ENCODE measurements at regions not wholly inside any gene's neighbourhood (a gene's known extent, or its start where the extent isn't known, plus 50 kb on each side); places are given as distances from the start of the nearest gene placed in this dataset.
"Not testable (repeated sequence)": the region's sequence is repeated elsewhere in the genome, so short reads cannot be mapped to it uniquely, and the experiment has no call there.

- no peak for DNase-seq
These were observed 211.4 kb upstream of the ECI2 start for GRCh38 chr6:4346659-4347333.

- DNase-seq = no peak
These were observed 210.2 kb upstream of the ECI2 start for GRCh38 chr6:4345543-4345942.

- no peak for DNase-seq
These were observed 209.0 kb upstream of the ECI2 start for GRCh38 chr6:4344317-4344899.

GRCh38 chr6:4342407-4343137 is 207.2 kb upstream of the ECI2 start:
- no peak for DNase-seq

GRCh38 chr6:4341078-4341797 is 205.9 kb upstream of the ECI2 start:
- DNase-seq = no peak

- no peak for DNase-seq
These were observed 205.2 kb upstream of the ECI2 start for GRCh38 chr6:4340544-4340943.

- no peak for DNase-seq
These were observed 203.5 kb upstream of the ECI2 start for GRCh38 chr6:4338884-4339283.

GRCh38 chr6:4336778-4337442 is 201.5 kb upstream of the ECI2 start:
- no peak for DNase-seq

GRCh38 chr6:4336084-4336483 is 200.7 kb upstream of the ECI2 start:
- DNase-seq = no peak

- not testable (repeated sequence) for DNase-seq
These were observed 198.9 kb upstream of the ECI2 start for GRCh38 chr6:4334158-4334740.

GRCh38 chr6:4327841-4328240 is 192.5 kb upstream of the ECI2 start:
- no peak for DNase-seq

GRCh38 chr6:4324746-4325145 is 189.4 kb upstream of the ECI2 start:
- DNase-seq = no peak

- DNase-seq = no peak
These were observed 187.9 kb upstream of the ECI2 start for GRCh38 chr6:4323322-4323721.

- no peak for DNase-seq
These were observed 187.5 kb upstream of the ECI2 start for GRCh38 chr6:4322846-4323309.

- DNase-seq = no peak
These were observed 186.9 kb upstream of the ECI2 start for GRCh38 chr6:4322134-4322845.

- DNase-seq = no peak
These were observed 185.5 kb upstream of the ECI2 start for GRCh38 chr6:4320860-4321259.

GRCh38 chr6:4319981-4320683 is 184.8 kb upstream of the ECI2 start:
- no peak for DNase-seq

- no peak for DNase-seq
These were observed 182.9 kb upstream of the ECI2 start for GRCh38 chr6:4318321-4318720.

- DNase-seq = no peak
These were observed 181.6 kb upstream of the ECI2 start for GRCh38 chr6:4316867-4317400.

- no peak for DNase-seq
These were observed 178.9 kb upstream of the ECI2 start for GRCh38 chr6:4314201-4314707.

Measured in activated effector memory CD4-positive, alpha-beta T cell treated with Interleukin-2 at 50 U/mL for 16 hours (primary cell).